Tibial nerve (tissue), 4 donors: ENCODE measurements at regions not wholly inside any gene's neighbourhood (a gene's known extent, or its start where the extent isn't known, plus 50 kb on each side); places are given as distances from the start of the nearest gene placed in this dataset.

ENCODE experiments used
- DNase-seq, 2 donors: peaks; one replicate each; pipeline ENCODE4 v3.0.0-alpha.2; 2019; ENCODE audit warnings: low spot score in 2 of 2
- H3K27ac ChIP-seq, 4 donors: fragments of 200-600 bp; sonication (generic) in 3 of 4; one replicate each; pipeline ENCODE4 v1.5.1; 2017 to 2019; ENCODE audit warnings: mild to moderate bottlenecking in 1 of 4
- H3K27me3 ChIP-seq, 2 donors: fragments of 200-600 bp; sonication (generic) in 1 of 2; one replicate each; pipeline versions ENCODE4 v1.5.1 to v1.6.0; 2017 to 2019
- H3K36me3 ChIP-seq, 3 donors: fragments of 200-600 bp; sonication (generic); one replicate each; pipeline ENCODE4 v1.5.1; 2018 to 2019
- H3K4me1 ChIP-seq, 4 donors: fragments of 200-600 bp; sonication (generic) in 3 of 4; one replicate each; pipeline ENCODE4 v1.5.1; 2017 to 2019
- H3K4me3 ChIP-seq, 4 donors: fragments of 200-600 bp; sonication (generic) in 3 of 4; one replicate each; pipeline ENCODE4 v1.5.1; 2017 to 2019; ENCODE audit warnings: mild to moderate bottlenecking in 1 of 4, moderate library complexity in 1 of 4
- H3K9me3 ChIP-seq, 4 donors: fragments of 200-600 bp; sonication (generic) in 3 of 4; one replicate each; pipeline ENCODE4 v1.5.1; 2017 to 2019
- CTCF ChIP-seq, 5 experiments: fragments of 200-600 bp in 3 of 5; fragments of 450-650 bp in 2 of 5; sonication (generic) in 3 of 5; IDR thresholded peaks; one replicate each; pipeline ENCODE4 v1.5.1; 2016 to 2019; ENCODE audit warnings: antibody characterized with exemption in 5 of 5, mild to moderate bottlenecking in 3 of 5, moderate library complexity in 2 of 5
- EP300 ChIP-seq, 2 donors: sonication (generic); formaldehyde crosslinking; IDR thresholded peaks; one replicate each; pipeline ENCODE4 v1.6.1; 2017; ENCODE audit warnings: antibody characterized with exemption in 2 of 2, mild to moderate bottlenecking in 1 of 2
- POLR2A ChIP-seq, 2 donors: fragments of 450-650 bp; IDR thresholded peaks; one replicate each; pipeline ENCODE4 v1.6.1; 2017; ENCODE audit warnings: antibody characterized with exemption in 2 of 2, mild to moderate bottlenecking in 2 of 2, moderate library complexity in 2 of 2
- WGBS, 2 donors: methylation state at CpG; one replicate each; pipeline ENCODE4 v1.1.5; 2018; 5-methylcytosine and 5-hydroxymethylcytosine counted together

DNA sequence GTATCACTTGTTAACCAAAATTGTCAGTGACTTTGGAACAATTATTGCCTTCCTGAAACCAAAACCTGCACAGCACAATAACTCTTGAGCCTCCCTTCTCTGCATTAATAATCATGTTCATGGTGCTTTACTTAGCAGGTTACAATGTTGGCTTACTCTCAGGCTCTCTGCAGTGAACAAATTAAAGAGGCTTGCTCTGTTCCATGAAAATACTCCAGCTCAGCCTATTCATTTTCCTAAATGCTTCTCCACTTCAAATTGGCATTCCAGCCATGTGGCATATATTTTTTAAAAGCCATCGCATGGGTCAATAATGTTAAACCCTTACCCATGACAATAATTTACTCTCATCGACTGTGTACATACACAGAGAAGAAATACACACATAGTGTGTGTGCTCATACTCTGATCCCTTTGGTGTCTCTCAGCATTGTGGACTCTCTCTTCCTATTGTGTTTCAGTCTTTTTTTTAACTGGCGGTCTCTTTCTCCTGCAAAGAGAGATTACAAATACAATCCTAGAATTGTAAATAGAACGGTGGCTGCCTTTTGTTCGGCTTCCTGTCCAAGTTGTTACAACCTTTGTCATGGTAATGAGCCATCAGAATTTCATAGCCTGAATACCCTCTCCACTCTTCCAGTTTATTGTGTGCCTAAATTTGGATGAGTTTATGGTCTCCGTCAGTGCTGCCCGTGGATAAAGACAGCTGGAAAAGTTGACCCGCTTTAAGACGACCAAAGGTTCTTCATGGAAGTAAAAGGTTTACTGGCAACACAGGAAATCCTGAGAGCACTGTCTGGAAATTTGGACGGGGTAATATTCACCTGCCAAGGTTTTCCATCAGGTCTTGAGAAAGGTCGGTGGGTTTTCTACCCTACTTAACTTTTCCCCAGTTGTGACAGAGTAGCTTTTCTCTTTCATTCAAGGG is 263.6 kb downstream of the CD83 start:
- Histone ChIP-seq H3K36me3 (no peaks in the 10 kb centered on the region), H3K27me3 (no peaks in the 10 kb centered on the region), H3K27ac (no peak overlapping the region), H3K4me1 (no peaks in the 10 kb centered on the region), H3K9me3 (no peaks in the 10 kb centered on the region), H3K4me3 (no peak overlapping the region)
- no peak for DNase-seq
- TF ChIP-seq CTCF (IDR thresholded peaks at IDR 0.05): no peak
- no peak for TF ChIP-seq POLR2A (IDR thresholded peaks at IDR 0.05)
- no peak for TF ChIP-seq EP300 (IDR thresholded peaks at IDR 0.05)
- 63 to 65% methylated on average over 11 of the region's 11 CpGs for WGBS, 2 donors

GRCh38 chr6:14381829-14382677 is 264.5 kb downstream of the CD83 start:
- H3K27me3 ChIP-seq: no peaks in the 10 kb centered on the region
- H3K4me3 ChIP-seq: no peak overlapping the region
- H3K9me3 ChIP-seq: no peaks in the 10 kb centered on the region
- TF ChIP-seq POLR2A (IDR thresholded peaks at IDR 0.05): no peak
- TF ChIP-seq EP300 (IDR thresholded peaks at IDR 0.05): no peak
- TF ChIP-seq CTCF (IDR thresholded peaks at IDR 0.05): no peak
- H3K36me3 ChIP-seq: no peaks in the 10 kb centered on the region
- no peak overlapping the region for H3K27ac ChIP-seq
- WGBS, 2 donors: 72 to 73% methylated on average over 10 of the region's 10 CpGs
- H3K4me1 ChIP-seq: no peaks in the 10 kb centered on the region
- DNase-seq: no peak

GRCh38 chr6:14382678-14383236 is 265.2 kb downstream of the CD83 start:
- H3K27ac ChIP-seq: no peak overlapping the region
- no peak for TF ChIP-seq EP300 (IDR thresholded peaks at IDR 0.05)
- TF ChIP-seq CTCF (IDR thresholded peaks at IDR 0.05): no peak
- no peak for TF ChIP-seq POLR2A (IDR thresholded peaks at IDR 0.05)
- H3K9me3 ChIP-seq: no peaks in the 10 kb centered on the region
- no peak overlapping the region for H3K4me3 ChIP-seq
- 77 to 78% methylated on average over 3 of the region's 3 CpGs for WGBS, 2 donors
- no peak for DNase-seq
- no peaks in the 10 kb centered on the region for H3K4me1 ChIP-seq
- H3K36me3 ChIP-seq: no peaks in the 10 kb centered on the region
- no peaks in the 10 kb centered on the region for H3K27me3 ChIP-seq

DNA sequence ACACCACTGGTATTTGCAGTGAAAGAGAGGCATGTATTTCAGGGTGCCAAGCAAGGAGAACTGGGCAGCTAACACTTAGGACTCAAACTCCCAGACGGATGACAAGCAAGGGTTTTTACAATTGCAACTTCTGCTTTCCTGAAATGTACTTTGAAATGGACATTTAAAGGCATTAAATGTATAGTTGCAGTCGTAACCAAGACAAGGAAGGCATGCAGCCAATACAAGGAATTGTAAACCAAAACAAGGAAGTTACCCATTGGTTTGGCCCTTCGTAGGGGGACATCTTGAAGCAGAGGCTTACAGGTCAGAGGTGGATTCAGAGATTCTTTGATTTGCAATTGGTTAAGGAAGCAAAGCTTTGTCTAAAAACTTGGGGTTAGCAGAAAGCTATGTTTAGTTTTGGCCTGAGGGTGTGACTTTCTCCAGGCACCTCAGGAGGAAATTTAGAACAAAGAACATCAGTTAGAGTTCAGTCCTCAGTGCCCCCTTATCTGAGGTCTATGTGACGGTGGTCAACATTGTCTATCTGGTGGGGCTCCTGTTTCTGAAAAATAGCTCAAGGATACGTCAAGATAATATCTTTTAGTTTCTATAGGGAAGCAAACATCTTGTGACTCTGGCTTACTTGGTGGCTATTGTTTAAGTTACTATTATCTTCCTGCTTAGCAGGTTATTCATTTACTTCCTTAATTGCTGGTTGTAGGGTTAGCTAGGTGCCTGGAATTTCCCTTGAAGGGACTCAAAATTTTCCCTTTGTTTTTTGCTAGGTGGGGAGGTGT is 266.0 kb downstream of the CD83 start:
- no peaks in the 10 kb centered on the region for H3K9me3 ChIP-seq
- no peak overlapping the region for H3K4me3 ChIP-seq
- no peaks in the 10 kb centered on the region for H3K36me3 ChIP-seq
- H3K27ac ChIP-seq: no peak overlapping the region
- no peak for TF ChIP-seq POLR2A (IDR thresholded peaks at IDR 0.05)
- no peak for TF ChIP-seq CTCF (IDR thresholded peaks at IDR 0.05)
- no peak for TF ChIP-seq EP300 (IDR thresholded peaks at IDR 0.05)
- WGBS, 2 donors: 83 to 84% methylated on average over 5 of the region's 5 CpGs
- H3K27me3 ChIP-seq: no peaks in the 10 kb centered on the region
- H3K4me1 ChIP-seq: no peaks in the 10 kb centered on the region
- DNase-seq: no peak
